Fibroblast of skin of left biceps (primary cell): ENCODE measurements at regions not wholly inside any gene's neighbourhood (a gene's known extent, or its start where the extent isn't known, plus 50 kb on each side); places are given as distances from the start of the nearest gene placed in this dataset.
"Not testable (repeated sequence)": the region's sequence is repeated elsewhere in the genome, so short reads cannot be mapped to it uniquely, and the experiment has no call there.

Source experiments
- DNase-seq, 2 experiments: peaks; one replicate each; pipeline ENCODE4 v3.0.0-alpha.2; 2013; ENCODE audit warnings: low read depth in 2 of 2

DNA sequence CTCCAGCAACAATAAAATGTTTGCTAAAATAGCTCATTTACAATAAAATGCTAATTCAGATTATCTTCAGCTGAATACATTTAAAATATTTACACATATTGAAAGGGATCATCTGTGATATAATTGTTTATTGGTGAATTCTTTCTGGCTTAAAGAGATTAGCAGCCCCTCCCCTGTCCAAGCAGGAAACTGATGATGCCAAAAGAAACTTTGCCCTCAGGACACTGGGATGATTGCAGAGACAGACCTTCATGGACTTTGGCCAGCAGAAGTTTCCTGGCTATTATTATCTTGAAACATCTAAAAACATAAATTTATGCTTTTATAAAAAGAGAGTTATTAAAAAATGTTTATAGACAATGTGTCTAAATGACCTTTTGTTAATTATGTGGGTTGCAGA lies 764.9 kb upstream of the MBL2 start:
- no peak for DNase-seq

DNA sequence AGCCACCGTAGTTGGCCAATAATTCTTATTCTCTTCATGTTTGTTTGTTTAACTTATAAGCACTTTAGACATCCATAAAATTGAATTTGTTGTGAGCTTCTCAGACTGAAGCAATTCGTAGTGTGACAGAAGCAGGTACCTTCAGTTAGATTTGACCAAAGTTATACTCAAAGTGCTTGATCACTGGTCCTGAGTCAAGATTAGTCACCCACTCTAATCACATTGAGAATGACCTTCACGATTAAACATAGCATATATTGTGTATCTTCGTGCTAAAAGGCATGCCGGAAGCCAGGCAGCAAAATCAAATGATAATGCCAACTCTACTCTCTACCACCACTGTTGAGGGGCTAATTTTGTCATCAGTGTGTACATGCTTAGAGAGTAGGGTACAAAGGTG lies 763.7 kb upstream of the MBL2 start:
- no peak for DNase-seq

DNA sequence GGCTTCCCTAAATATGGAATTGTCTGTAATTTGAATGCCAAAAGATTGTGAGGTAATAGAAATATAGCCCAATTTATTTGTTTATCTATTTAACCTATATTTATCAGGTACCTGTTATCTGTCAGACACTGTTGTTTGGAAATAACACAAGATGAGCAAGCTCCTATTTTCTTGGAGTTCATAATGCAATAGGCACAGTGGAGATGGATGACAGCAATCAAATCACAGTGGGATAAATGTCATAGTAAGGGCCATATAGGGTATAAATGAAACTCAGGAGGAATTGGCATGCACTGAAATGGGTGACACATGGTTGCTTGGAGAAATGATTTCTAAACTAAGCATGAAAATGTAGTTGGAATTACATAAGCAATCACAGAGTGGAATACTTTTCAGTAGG lies 761.8 kb upstream of the MBL2 start:
- no peak for DNase-seq

DNA sequence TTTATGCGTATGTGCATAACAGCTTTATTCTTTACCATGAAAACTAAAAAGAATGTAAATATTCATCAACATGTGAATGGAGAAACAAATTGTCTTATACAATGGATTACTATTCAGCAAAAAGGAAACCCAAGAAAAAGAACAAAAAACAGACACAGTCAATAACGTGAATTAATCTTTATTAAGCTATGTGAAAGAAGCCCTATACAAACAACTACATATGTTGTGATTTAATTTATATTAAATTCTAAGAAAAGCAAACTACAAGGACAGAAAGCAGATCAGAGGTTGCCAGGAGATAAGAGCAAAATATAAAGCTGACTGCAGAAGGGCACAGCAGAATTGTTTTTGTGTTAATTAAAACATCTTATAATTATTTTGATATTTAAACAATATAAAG lies 756.4 kb upstream of the MBL2 start:
- DNase-seq, result no peak

DNA sequence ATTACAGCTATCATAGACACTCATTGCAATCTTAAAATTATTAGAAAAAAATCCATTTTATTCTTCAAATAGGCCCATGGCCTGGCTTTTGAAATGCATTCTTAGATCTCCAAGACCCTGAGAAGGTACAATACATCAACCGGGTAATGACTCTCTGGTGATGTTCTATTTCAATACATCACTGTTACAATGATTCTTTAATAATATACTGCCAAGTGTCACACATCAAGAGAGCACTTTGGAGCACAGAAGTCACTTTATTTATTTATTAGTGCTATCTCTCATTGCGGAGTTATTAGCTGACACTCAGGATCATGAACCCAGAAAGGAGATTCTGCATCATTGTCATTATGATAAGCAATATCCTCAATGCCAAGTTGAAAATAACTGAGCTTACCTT lies 748.5 kb upstream of the MBL2 start:
- DNase-seq, result no peak

DNA sequence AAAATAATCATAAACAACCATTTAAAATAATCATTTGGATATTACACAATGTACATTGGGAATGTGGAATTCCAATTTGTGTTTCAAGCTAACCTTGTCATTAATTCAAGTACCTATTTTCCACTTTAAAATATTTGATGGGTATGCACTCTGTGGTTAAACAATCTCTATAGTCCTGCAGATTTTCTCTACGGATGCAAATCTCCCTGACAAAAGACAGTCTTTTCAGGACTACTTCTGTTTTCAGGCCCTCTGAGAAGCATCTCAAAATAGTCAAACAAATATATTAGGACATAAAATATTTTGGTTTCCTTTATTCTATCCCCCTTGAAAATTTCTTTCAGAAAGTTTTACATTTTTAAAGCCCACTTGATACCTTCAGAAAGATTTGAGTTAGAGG lies 735.6 kb upstream of the MBL2 start:
- DNase-seq, result no peak

DNA sequence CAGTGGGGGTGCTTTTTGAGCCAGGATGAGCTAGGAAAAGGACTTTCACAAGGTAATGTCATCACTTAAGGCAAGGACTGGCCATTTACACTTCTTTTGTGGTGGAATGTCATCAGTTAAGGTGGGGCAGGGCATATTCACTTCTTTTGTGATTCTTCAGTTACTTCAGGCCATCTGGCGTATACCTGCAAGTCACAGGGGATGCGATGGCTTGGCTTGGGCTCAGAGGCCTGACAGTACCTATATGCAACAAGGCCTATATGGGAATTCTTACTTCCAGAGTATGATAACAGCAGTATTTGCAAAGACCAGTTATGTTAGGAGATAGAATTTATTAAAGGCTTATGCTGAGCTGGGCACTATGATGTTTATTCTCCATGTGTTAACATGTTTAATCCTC lies 731.9 kb upstream of the MBL2 start:
- not testable (repeated sequence) for DNase-seq

DNA sequence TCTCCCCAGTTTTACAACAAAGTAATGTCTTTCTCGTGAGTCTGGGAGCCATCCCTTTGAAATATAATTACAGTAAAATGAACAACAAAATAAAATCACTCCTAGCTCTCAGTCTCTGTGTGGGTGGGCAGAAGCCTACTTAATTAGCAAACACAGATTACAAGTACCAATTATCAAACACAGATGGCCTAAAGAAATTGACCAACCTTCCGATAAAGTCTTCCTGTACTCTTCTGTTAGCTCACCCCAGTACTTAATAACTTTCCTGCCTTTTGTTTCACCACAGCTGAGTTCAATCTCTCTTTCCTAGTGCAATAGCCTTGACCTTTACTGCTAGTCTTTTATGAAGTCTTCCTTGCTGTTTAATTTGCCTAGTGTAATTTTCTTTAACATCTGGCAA lies 719.2 kb upstream of the MBL2 start:
- no peak for DNase-seq

DNA sequence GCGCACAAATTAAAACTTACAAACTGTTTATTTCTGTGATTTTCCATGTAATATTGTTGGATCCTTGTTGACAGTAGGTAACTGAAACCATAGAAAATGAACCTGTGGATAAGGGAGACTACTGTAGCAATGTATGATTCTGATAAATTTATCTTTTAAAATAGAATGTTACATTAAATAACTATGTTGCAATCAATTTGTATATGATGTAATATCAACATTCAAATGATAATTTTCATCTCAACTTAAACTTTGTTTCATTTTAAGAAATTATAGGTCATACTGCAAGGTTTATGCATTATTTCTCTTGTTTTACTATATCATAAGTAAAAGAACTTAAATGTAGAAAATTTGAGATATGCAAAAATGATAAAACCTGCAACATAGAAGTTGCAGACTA lies 718.0 kb upstream of the MBL2 start:
- DNase-seq, result no peak

DNA sequence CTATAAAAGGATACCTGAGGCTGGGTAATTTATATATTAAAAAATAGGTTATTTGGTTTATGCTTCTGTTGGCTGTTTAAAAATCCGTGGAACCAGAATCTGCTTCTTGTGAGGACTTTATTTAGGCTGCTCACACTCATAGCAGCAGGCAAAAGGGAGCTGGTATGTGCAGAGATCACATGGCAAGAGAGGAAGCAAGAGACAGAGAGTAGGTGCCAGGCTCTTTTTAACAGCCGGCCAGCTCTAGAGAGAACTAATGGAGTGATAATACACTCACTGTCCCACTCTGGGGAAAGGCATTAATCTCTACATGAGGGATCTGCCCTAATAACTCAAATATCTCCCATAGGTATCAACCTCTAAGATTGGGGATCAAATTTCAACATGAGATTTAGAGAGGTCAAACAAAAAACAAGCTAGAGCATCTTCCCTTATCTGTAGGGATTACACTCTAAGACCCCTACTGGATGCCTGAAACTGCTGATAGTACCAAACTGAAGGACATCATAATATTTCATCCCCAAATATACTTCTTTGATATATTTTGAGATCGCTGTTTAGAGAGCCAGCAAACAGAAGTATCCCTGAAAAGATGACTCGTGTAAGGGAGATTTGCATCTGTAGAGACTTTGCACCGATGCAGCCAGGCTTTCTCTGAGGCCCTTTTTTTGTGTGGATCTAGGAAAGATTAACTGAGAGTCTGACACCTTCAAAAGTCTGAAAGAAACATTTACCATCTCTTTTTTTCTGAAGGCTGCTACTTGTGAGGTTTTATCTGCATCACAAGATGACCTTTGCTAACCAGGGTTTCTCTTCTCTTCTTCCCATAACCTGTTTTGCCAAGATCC lies 717.0 kb upstream of the MBL2 start:
- no peak for DNase-seq

DNA sequence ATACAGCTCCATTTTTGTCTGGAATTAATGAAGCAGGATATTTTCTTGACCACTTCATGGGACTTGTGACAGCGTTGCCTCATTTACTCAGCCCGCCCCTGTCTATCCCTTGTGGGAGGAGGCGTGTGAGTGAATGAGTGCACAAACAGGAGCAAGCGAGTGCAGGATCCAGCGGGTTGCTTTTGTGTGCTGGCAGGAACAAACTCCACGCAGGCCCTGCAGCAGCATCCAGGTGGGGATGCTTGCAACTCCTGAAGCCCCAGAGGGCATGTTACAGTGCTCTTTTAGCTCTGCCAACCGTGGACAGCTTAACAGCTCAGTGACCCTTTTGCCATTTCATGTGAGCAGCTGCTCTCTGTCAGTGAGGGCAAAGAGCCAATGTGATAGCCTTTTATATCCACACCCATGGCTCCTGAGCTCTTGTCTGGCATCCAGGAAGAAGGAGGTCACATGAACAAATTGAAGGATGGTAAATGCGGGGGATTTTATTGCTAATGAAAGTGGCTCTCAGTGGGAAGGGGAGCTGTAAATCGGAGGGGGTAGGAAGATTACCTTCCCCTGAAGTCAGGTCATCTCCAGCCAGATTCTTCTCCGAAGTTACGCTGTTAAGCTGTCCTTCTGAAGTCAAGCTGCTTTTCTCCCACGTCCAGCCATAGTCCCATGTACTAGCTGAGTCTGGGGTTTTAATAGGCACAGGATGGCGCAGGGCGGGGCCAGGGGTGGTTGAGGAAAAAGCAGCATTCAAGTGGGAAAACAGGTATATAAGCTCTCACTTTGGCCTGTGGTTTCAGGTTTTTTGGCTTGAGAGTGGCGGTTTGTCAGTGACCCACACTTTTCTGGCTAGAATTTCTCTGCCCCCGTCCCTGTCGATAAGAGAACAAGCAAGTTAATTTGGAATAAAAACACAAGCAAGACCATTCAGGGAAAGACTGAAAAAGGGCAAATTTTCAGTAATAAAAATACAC lies 714.7 kb upstream of the MBL2 start:
- no peak for DNase-seq

DNA sequence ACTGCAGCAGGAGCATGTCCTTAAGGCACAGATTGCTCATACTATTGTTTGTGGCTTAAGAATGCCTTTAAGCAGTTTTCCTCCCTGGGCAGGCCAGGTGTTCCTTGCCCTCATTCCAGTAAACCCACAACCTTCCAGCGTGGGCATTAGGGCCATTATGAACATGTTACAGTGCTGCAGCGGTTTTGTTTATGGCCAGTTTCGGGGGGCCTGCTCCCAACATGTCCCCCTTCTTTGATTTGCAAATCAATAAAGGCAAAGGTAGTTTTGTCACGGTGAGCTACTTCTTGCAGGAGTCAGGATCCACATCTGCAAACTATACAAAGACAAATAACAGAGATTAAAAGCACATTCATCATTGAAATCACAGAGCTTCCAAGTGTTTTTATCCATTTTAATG lies 712.8 kb upstream of the MBL2 start:
- DNase-seq, result not testable (repeated sequence)

DNA sequence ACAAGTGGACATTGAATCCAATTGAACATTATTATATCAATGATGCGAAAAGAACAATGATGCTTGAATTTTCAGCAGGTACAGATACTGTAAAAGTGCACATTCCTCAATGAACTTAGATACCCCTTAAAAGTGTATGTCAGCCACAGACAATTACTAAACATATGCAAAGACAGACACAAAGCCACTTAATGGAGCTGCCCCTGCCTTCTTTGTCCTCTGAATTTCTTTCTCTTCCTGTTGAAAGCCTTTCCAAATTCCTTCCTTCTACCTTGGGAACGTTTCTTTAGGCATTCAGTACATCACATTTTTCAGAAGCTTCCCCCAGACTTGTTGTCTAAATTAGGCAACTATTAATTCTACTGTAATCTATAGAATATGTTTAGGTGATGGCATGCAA lies 706.8 kb upstream of the MBL2 start:
- no peak for DNase-seq

DNA sequence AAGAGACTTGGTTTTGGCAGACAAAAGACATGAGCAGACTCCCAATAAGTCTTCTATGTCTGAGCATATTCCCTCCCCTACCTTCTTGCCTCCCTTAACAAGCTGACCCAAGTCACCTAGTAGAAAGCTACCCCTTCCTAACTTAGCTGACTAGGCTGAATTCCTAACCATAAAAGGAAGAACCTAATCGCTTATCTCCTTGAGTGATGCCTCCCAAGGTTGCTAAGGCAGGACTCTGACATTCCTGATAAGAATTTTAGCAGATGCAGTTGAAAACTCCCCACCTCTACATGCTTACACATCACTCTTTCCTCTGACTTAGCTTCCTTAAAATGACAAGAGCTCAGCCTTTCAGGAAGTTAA lies 704.7 kb upstream of the MBL2 start:
- DNase-seq, result no peak

DNA sequence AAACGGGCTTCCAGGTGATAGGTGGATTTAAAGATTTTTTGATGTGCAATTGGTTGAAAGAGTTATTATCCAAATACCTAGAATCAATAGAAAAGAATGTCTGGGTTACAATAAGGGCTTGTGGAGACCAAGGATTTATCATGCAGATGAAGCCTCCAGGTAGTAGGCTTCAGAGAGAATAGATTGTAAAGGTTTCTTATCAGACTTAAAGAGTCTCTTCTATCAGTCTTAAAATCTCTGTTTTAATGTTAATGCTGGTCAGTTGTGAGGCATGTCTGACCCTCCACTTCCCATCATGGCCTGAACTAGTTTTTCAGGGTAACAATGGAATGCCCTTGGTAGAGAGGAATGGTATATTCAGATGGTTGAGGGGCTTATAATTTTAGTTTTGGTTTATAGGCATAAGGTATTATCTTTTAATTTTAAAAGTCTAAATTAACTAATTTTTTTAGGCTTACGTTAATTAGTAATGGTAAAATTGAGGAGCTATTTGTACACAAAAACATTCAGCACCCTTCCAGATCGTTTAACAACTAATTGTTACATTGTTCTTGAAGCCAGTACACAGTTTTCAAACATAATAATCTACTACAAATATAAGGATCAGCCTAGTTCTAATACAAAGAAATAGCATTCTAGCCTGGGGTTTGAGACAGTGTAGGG lies 704.2 kb upstream of the MBL2 start:
- DNase-seq, result no peak

DNA sequence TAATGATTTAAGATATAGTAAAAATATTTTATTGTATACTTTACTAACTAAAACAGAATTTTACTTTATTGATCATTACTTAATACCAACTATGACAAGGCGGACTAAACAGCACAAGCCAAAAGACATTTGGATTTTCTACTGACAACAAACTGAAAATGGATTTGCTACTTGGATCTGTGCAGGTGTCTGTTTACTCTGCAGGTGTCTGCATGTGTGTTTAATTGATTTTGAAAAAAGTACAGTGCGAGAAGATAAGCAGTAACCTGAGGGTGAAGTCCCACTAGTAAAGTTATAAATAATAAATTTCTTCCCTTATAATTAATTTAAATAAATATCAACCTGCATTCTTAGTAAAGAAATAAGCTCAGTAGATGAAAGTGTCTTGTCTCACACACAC lies 696.8 kb upstream of the MBL2 start:
- DNase-seq, result no peak

DNA sequence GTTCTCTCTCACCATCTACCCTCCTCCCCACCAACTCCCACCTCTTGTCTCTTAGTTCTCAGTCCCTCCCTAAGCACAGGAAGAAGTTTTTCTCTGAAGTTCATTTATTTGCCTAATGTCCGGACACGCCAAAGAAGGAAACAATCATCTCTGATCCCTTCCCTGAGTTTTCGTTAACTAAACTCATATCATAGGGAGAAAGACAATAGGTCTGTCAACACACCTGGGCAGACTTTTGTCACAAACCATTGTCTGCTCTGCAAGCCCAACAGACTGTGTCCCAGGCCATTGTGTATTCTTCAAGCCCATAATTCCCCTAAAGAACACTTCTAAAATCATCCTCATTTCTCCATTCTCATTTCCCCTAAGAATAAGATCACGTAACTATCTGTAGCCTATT lies 691.0 kb upstream of the MBL2 start:
- no peak for DNase-seq

DNA sequence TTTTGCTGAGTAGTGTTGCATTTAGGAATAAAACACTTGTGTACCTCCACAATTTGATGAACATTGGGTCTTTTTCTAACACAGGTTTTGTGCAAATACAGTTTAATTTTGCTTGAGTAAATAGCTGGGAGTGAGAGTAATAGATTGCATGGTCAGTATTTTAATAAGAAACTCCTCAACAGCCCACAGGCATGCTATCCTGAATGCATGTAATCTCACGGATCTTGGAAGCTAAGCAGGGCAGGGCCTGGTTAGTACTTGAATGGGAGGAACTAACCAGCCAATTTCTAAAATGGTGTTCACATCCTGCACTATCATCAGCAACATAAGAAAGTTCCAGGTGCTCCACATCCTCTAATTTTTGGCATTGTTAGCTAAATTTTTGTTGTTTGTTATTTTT lies 685.4 kb upstream of the MBL2 start:
- DNase-seq, result no peak

DNA sequence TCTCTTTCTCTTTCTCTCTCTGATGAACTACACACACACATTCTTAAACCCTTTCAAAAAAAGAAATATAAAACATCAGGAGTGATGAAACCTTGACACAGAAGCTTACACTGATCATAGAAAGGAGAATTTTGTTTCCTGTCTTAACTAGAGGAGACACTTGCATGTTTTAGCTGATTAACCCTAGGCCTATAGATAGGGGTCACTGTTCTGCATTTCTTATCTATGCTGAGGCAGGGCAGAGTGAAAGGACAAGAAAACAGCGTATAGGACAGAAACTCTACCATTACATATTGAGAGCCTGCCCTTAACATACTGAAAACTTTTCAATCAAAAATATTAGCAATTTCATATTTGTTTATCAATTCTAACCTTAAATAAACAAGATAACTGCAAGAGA lies 680.6 kb upstream of the MBL2 start:
- no peak for DNase-seq

DNA sequence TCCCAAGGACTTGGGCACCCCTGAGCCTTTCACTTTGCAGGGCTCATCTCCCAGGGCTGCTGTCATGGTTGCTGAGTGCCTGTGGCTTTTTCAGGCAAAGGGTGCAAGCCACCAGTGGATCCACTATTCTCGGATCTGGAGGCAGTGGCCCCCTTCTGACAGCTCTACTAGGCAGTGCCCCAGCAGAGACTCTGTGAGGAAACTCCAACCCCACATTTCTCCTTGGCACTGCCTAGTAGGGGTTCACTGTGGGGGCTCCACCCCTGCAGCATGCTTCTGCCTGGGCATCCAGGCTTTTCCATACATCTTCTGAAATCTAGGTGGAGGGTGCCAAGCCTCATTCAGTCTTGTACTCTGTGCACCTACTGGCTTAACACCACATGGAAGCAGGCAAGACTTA lies 675.0 kb upstream of the MBL2 start:
- DNase-seq, result no peak

DNA sequence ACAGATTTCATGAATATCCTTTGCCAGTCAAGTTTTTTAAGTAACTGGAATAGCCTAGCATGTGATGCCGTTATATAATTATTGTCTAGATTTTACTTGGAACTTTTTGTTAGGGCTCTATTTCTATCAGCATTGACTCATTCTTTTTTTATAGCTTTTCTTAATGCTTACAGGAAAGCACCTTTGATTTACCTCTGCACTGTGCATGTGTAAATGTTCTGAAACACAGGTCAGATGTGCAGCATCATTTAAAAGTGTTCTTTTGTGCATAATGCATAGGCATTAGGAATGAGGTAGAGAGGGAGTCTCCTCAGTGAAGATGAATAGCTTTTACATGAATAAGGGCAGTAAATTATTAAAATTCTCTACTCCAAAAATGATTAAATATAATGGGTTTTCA lies 669.3 kb upstream of the MBL2 start:
- no peak for DNase-seq

DNA sequence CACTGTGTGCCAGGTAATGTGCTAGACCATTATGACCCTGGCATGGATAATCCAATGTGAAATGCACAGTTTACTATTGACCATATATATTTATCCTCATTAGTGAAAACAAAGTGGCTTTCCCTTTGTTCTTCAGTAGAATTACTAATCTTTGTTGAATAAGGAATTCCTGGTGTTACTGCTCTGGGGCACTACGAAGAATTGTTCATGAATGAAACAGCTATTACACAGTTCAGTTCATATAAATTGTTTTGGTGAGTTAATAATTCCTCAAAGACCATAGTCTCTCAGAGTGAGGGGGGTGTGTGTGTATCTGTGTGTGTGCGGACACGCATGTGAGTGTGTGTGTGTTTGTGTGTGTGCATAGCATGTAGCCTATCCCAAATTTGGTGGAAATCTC lies 668.0 kb upstream of the MBL2 start:
- DNase-seq, result no peak

DNA sequence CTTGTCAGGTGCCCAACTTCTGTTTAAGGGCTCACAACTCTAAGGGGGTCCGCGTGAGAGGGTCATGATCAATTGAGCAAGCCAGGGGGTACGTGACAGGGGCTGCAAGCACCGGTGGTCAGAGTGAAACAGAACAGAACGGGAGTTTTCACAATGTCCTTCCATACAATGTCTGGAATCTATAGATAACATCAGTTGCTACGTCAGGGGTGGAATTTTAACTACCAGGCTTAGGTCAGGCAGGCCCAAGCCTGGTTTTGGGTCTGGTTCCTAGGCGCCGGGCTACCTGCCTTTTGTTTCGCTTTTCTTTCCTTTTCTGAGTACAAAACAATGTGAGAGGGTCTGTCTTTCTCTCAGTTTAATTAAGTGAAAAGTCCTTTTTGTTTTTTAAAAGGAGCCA lies 666.5 kb upstream of the MBL2 start:
- not testable (repeated sequence) for DNase-seq
